Activated CD4-positive, alpha-beta T cell treated with anti-CD3 and anti-CD28 coated beads, Interleukin-2, amount 50 U/mL, for 16 hours (primary cell): ENCODE measurements at regions not wholly inside any gene's neighbourhood (a gene's known extent, or its start where the extent isn't known, plus 50 kb on each side); places are given as distances from the start of the nearest gene placed in this dataset.

Experiments used
- DNase-seq: peaks from one replicate; pipeline ENCODE4 v3.0.0-alpha.2; 2020

DNA sequence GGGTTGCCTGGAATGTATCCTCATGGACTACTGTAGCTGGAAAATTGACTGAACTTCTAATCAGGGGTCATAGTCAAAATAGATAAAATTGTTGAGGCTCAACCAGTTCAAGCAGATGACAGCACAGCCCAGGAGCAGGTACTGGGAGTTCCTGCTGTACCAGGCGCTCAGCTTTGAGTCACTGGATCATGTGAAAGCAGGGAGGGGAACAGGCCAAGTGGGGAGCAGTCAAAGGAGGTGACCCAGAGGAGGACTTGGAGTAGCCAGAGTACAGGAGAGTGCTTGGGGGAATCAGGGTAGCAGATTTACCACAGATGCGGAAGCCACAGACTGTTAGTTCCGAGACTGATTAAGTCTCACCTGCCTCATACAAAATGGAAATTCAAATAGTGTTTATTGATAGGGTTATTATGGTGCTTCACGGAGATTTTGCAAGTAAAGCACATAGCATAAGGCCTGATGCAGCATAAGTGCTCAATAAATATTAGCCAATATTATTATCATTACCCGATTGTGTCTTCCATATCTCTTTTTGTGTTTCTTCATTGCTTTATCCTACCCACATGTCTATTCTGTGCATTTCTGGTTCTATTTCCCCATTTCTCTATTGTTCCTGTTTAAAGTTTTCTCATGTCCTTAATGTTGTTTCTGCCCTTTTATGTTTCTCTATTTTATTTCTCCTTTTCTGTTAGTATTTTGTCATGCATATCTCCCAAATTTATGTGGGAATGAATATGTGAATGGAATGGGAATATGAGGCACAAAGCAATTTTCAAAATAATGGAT, 369.2 kb upstream of the MCTP2 start:
- DNase-seq: no peak

DNA sequence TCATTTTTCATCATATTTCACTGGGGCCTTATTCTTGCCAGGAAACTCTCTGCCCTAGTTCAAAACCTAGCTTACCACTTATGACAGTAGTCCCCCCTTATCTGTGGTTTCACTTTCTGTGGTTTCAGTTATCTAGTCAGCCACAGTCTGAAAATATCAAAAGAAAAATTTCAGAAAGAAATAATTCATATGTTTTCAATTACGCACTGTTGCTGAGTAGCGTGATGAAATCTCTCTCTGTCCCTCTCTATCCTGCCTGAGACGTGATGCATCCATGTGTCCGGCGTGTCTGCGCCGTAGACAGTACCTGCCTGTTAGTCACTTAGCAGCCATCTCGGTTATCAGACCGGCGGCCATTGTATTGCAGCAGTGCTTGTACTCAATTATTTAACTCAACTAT, 369.9 kb upstream of the MCTP2 start:
- DNase-seq: no peak

DNA sequence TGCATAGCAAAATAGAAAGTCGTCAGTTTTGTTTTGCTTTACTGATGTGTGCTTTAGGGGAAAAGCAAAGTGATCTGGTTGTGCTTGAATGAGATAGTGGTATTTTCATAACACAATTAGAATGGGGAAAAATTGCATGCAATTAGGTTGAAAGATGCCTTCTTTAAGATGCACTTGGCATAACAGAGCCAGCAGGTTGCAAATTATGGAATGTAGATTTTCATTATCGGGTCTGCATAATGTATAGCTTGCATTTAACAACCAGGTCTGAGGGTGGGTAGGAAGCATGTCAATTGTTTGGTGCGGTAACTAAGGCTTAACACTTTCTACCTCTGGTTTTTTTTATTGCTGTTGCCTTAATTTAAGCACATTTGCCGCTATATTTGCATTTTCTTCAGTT, 370.7 kb upstream of the MCTP2 start:
- no peak for DNase-seq

GRCh38 chr15:93859176-93859575, 372.2 kb upstream of the MCTP2 start:
- DNase-seq: no peak

- no peak for DNase-seq
Measured at GRCh38 chr15:93855181-93855826, 376.1 kb upstream of the MCTP2 start.

GRCh38 chr15:93854088-93854487, 377.3 kb upstream of the MCTP2 start:
- no peak for DNase-seq

- no peak for DNase-seq
Measured at GRCh38 chr15:93852761-93853160, 378.6 kb upstream of the MCTP2 start.

- no peak for DNase-seq
Measured at GRCh38 chr15:93848490-93848889, 382.9 kb upstream of the MCTP2 start.

- no peak for DNase-seq
Measured at GRCh38 chr15:93848076-93848475, 383.3 kb upstream of the MCTP2 start.

GRCh38 chr15:93846148-93846547, 385.2 kb upstream of the MCTP2 start:
- DNase-seq: no peak

DNA sequence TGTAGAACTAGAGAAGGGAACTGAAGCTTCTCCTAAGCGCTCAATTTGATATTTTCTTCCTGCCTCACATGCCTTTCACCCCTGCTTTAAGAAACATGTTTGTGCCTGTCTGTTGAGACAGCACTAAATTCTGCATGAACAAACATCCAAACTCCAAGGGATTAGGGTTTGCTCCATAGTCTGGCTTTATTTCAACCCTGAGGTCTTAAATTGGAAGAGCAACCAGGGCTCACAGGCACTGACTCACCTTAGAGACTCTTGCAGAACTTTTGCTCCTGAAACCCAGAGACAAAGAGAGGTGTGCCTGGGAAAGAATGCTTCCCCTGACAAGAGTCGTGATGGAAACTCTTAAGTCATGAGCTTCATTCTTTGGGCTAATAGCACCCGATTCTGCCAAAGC, 393.9 kb upstream of the MCTP2 start:
- no peak for DNase-seq

- DNase-seq: no peak
Measured at GRCh38 chr15:93835344-93835743, 396.0 kb upstream of the MCTP2 start.

DNA sequence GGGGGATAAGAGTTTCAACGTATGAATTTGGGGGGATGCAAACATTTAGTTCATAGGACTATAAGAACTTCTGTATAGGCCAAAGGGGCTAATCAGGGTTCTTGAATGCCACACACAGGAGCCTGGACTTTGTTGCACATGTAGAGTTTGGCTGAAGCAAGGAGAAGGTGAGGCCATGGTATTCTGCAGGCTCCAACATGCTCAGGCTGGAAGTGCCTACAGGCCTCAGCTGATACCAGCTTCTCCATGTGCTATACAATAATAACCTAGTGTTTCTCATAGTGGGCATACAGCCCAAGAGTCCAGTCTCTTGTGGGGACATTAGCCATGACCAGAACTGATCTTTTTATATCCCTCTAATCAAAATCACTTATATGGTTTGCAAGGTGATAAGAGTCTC, 399.7 kb upstream of the MCTP2 start:
- DNase-seq: no peak

GRCh38 chr15:93830221-93831080, 400.9 kb upstream of the MCTP2 start:
- DNase-seq: no peak

GRCh38 chr15:93829115-93829870, 402.1 kb upstream of the MCTP2 start:
- DNase-seq: peak; percentile 7

- DNase-seq: no peak
Measured at GRCh38 chr15:93826790-93827189, 404.6 kb upstream of the MCTP2 start.

GRCh38 chr15:93826293-93826692, 405.1 kb upstream of the MCTP2 start:
- no peak for DNase-seq

DNA sequence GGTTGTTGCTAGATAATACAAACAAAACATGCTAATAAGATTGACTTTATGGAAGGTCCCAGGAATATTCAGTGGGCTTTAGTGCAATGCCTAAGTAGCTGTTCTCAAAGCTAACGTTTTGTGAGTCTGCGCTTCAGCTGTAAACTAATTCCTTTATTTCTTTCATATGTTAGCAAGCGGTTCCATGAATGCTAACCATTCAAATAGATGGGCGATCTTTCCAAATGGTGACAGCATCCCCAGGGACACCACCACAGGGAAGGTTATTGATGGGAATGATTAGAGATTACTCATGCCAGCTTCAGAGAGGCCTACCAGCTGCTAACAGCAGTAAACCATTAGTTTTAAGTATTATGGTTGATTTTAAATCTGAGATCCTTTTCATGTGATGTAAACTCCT, 405.7 kb upstream of the MCTP2 start:
- DNase-seq: no peak

DNA sequence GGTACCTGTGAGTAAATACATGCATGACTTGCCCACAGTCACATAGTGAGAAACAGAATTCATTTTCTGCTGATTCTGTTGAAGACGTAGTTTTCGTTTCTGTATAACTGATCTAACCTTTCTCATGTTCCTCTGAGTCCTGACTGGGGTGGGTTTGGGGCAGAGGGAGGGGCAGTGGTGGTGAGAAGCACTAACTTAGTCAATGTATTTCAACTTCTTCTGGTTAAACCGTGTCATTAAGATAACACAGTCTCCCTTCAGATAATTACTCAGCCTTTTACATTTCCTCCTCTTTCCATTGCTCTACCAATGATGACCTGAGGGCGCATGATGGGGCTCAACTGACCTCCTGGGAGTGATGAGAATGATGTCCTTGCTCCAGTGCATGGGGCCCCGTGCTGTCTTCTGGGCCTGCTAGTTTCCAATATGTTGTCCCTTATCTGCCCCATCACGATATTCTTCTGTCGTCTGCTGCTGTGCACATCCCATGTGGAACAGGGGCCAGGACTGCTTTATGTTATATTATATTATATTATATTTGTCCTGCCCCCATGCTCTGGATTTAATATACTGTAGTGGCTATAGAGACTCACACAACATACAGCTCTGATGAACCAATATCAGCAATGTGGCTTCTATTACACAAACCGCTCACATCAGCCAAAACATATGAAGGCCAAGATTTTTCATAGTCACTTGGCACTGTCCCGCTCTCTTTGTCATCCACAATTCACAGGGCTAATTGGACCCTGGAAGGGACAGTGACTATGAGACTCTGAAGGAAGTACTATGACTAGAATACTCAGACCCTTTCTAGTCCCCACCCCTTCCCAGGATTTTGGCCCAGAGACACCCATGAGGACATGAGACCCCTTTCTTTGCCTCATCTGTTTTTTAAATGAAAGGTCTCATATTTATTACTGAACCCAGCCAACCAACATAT, 407.1 kb upstream of the MCTP2 start:
- DNase-seq: no peak

DNA sequence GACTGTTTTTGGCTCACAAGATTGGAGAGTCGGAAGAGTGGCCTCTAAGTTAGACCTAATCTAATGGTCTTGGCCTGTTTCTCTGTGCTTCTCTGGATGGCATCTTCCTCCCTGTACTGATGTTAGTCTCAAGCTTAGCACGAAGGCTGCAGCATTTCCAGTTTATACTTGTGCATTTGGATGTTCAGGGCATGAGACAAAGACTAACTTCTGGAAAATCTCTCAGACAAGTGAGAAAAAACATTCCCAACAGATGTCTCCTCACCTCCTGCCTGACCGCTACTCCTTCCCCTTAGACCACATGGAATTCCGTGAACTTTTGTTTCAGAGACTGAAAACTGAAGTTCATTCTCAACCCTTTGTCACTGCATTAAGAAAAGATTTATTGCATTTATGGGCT, 410.8 kb upstream of the MCTP2 start:
- DNase-seq: no peak

DNA sequence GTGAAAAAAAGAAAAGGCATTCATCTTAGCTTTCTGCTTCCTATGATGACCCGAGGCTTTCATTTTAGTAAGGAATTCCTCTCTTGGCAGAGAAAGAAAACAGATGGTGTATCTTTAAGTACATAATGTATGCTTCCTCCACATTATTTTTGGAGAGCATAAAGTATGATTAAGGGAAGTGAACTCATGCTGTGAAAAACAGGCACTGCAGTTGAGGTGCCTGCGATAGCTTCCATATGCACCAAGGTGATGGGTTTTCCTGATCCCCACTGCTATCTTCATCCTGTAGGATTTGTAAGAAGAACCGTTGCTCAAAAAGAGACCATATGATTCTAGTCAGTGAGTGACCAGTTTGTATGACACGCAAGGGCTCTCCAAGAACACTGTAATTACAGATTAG, 411.5 kb upstream of the MCTP2 start:
- DNase-seq: no peak

GRCh38 chr15:93816815-93817214, 414.5 kb upstream of the MCTP2 start:
- DNase-seq: no peak
